BJ (cell line): ENCODE measurements at regions not wholly inside any gene's neighbourhood (a gene's known extent, or its start where the extent isn't known, plus 50 kb on each side); places are given as distances from the start of the nearest gene placed in this dataset.

ENCODE experiments used
- CTCF ChIA-PET: fragments of 350-600 bp; formaldehyde crosslinking; extraction: SDS; loops from one replicate; lab custom pipeline; 2021; ENCODE audit warnings: antibody characterized with exemption, inconsistent platforms; lab: Yijun Ruan, JAX
- POLR2A ChIA-PET: fragments of 300-600 bp; sonication (Branson Sonifier 250); formaldehyde crosslinking; extraction: SDS; loops from one replicate; lab custom pipeline; 2021; ENCODE audit warnings: antibody characterized with exemption; lab: Charles Lee
- DNase-seq: peaks from one replicate; pipeline ENCODE4 v3.0.0-alpha.2; 2011; ENCODE audit warnings: low read depth
- H3K27me3 ChIP-seq: 2 replicates; pipeline ENCODE4 v1.6.0; 2011; ENCODE audit warnings: low read length; ENCODE audit not compliant: control insufficient read depth, insufficient read depth
- H3K36me3 ChIP-seq: 2 replicates; pipeline ENCODE4 v1.5.1; 2011; ENCODE audit warnings: low read length; ENCODE audit not compliant: control insufficient read depth, insufficient read depth
- H3K4me3 ChIP-seq: 2 replicates; pipeline ENCODE4 v1.5.1; 2011; ENCODE audit warnings: low read depth, mild to moderate bottlenecking, control low read depth, low read length
- CTCF ChIP-seq: IDR thresholded peaks from 2 replicates; pipeline ENCODE4 v1.5.1; 2011; ENCODE audit warnings: low read depth, mild to moderate bottlenecking, control low read depth, inconsistent platforms, low read length, moderate library complexity; ENCODE audit not compliant: insufficient read depth

GRCh38 chr7:114153700-114154099 is 234.9 kb upstream of the PPP1R3A start:
- H3K36me3 ChIP-seq: no peaks in the 10 kb centered on the region
- DNase-seq: no peak
- H3K27me3 ChIP-seq: no peaks in the 10 kb centered on the region
- no peak overlapping the region for H3K4me3 ChIP-seq
- ChIA-PET CTCF (no interaction called here), POLR2A (no interaction called here)
- TF ChIP-seq CTCF: no peak

GRCh38 chr7:114152314-114152938 is 233.6 kb upstream of the PPP1R3A start:
- Histone ChIP-seq H3K36me3 (no peaks in the 10 kb centered on the region), H3K4me3 (no peak overlapping the region), H3K27me3 (no peaks in the 10 kb centered on the region)
- POLR2A ChIA-PET: no interaction called here
- CTCF ChIA-PET: no interaction called here
- no peak for TF ChIP-seq CTCF
- DNase-seq: no peak

GRCh38 chr7:114151777-114152176 is 233.0 kb upstream of the PPP1R3A start:
- Histone ChIP-seq H3K4me3 (no peak overlapping the region), H3K27me3 (no peaks in the 10 kb centered on the region), H3K36me3 (no peaks in the 10 kb centered on the region)
- DNase-seq: no peak
- CTCF ChIA-PET: no interaction called here
- POLR2A ChIA-PET: no interaction called here
- no peak for TF ChIP-seq CTCF

- DNase-seq: no peak
- TF ChIP-seq CTCF: no peak
- H3K4me3 ChIP-seq: no peak overlapping the region
- CTCF ChIA-PET: no interaction called here
- no peaks in the 10 kb centered on the region for H3K36me3 ChIP-seq
- H3K27me3 ChIP-seq: no peaks in the 10 kb centered on the region
- POLR2A ChIA-PET: no interaction called here
Observed at GRCh38 chr7:114150689-114151088, 231.9 kb upstream of the PPP1R3A start.

DNA sequence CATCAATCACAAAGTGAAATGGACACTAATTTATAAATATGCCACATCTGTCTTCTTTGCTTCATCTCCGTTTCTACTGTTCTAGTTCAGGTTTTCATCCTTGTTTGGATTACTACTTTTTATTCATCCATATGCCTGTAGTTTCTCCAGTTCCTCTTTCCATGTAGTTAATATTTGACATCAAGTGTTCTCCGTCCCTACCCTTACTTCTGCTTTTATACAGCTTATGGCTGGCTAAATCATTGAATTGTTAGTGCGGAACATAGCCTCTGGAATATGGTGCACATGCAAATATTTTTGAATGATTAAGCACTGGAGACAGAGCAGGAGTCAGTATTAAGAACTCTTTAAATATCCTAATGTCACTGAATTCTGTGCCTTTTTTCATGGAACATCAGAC is 230.0 kb upstream of the PPP1R3A start:
- ChIA-PET CTCF (interaction anchor here (0.6 kb wide), 1 partner anchor 1255 kb away, joined by 4 read pairs; no protein-coding TSS in a partner anchor), POLR2A (no interaction called here)
- TF ChIP-seq CTCF: no peak
- Histone ChIP-seq H3K4me3 (no peak overlapping the region), H3K27me3 (no peaks in the 10 kb centered on the region), H3K36me3 (no peaks in the 10 kb centered on the region)
- no peak for DNase-seq
